Keratinocyte (primary cell): ENCODE measurements at regions not wholly inside any gene's neighbourhood (a gene's known extent, or its start where the extent isn't known, plus 50 kb on each side); places are given as distances from the start of the nearest gene placed in this dataset.

Source experiments
- CTCF ChIP-seq, 3 experiments: IDR thresholded peaks in 1 of 3; conservative IDR thresholded peaks in 1 of 3; optimal IDR thresholded peaks in 1 of 3; 2 replicates in 2 of 3; 3 replicates in 1 of 3; pipeline versions ENCODE3 to v1.5.1; 2011; ENCODE audit warnings: low read length in 3 of 3, mild to moderate bottlenecking in 3 of 3, moderate library complexity in 2 of 3, control low read depth in 1 of 3, inconsistent platforms in 1 of 3; ENCODE audit not compliant: insufficient read depth in 2 of 3; ENCODE audit errors: extremely low read depth in 1 of 3
- EZH2 ChIP-seq: IDR thresholded peaks from one replicate; pipeline ENCODE4 v1.6.1; 2012; ENCODE audit warnings: inconsistent platforms, mild to moderate bottlenecking, low read length, moderate library complexity

- TF ChIP-seq EZH2 (no peak), CTCF (optimal IDR thresholded peaks at IDR 0.05 in 1 of 3, IDR thresholded peaks at IDR 0.05 in 1 of 3, conservative IDR thresholded peaks at IDR 0.05 in 1 of 3; ENCODE audit: extremely low read depth in 1 of 3, insufficient read depth in 2 of 3, low read length in 3 of 3) (no peak)
These were observed 67.1 kb upstream of the SH3PXD2B start for GRCh38 chr5:172521338-172521932.
